ENCODE measurements at regions not wholly inside any gene's neighbourhood (a gene's known extent, or its start where the extent isn't known, plus 50 kb on each side); places are given as distances from the start of the nearest gene placed in this dataset.
"Not testable (repeated sequence)": the region's sequence is repeated elsewhere in the genome, so short reads cannot be mapped to it uniquely, and the experiment has no call there.

GRCh38 chr6:92962846-92963245 is 456.5 kb downstream of the EPHA7 start:
- DNase-seq (ENCODE audit: low read depth in 4 of 4, low spot score in 3 of 4) = no peak

DNA sequence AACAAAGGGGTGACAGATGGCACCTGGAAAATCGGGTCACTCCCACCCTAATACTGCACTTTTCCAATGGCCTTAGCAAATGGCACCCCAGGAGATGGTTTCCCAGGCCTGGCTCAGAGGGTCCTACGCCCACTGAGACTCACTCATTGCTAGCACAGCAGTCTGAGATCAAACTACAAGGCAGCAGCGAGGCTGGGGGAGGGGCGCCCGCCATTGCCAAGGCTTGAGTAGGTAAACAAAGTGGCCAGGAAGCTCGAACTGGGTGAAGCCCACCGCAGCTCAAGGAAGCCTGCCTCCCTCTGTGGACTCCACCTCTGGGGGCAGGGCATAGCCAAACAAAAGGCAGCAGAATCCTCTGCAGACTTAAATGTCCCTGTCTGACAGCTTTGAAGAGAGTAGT is 467.2 kb downstream of the EPHA7 start:
- not testable (repeated sequence) for DNase-seq (ENCODE audit: low read depth in 4 of 4, low spot score in 3 of 4)

DNA sequence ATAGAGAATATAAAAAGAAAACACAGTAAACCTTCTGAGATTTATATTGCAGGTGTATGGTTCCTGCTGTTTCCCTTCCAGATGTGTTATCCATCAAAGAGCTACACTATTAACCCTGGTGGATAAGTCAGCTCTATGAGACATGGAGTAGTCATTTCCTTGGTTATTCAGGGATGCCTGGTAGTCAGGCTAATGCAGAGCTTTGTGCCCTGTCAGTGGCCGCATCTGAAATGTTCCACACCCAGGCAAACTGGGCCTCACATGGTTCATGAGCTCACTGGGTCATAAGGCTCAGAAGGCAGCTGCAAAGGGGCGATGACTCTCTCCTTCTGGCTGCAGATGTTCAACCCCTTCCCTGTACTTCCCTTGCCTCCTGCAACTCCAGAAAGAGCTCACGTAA is 473.6 kb downstream of the EPHA7 start:
- no peak for DNase-seq (ENCODE audit: low read depth in 4 of 4, low spot score in 3 of 4)

- DNase-seq (ENCODE audit: low read depth in 4 of 4, low spot score in 3 of 4) = no peak
These were observed 475.2 kb downstream of the EPHA7 start for GRCh38 chr6:92944132-92944531.

- DNase-seq (ENCODE audit: low read depth in 4 of 4, low spot score in 3 of 4) = no peak
These were observed 476.8 kb downstream of the EPHA7 start for GRCh38 chr6:92942549-92942948.

DNA sequence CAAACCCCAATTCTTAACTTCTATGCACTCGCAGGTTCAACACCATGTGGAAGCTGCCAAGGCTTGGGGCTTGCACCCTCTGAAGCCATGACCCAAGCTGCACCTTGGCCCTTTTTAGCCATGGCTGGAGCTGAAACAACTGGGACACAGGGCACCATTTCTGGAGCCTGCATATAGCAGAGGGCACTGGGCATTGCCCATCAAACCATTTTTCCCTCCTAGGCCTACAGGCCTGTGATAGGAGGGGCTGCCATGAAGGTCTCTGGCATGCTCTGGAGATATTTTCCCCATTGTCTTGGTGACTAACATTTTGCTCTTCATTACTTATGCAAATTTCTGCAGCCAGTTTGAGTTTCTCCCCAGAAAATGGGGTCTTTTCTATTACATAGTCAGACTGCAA is 484.7 kb downstream of the EPHA7 start:
- DNase-seq (ENCODE audit: low read depth in 4 of 4, low spot score in 3 of 4) = no peak

DNA sequence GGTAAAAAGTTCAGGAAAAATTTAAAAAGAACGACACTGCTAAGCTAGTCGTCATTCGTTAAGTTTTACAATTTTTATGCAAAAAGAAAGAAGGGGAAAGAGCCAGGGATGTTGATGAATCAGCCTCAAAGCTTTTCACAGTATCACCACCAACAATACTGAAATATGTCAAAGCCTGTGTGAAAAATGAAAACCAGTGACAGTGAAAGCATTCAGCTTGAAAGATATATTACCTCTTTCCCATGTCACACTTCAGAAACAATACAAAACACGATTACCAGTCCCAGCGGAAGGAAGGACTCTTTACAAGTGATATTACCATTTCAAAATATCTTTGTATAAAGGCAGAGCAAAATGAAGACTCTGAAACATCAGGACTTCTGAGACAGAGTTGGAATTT is 489.2 kb downstream of the EPHA7 start:
- no peak for DNase-seq (ENCODE audit: low read depth in 4 of 4, low spot score in 3 of 4)

GRCh38 chr6:92922216-92922806 is 497.0 kb downstream of the EPHA7 start:
- DNase-seq (ENCODE audit: low read depth in 4 of 4, low spot score in 3 of 4) = no peak

DNA sequence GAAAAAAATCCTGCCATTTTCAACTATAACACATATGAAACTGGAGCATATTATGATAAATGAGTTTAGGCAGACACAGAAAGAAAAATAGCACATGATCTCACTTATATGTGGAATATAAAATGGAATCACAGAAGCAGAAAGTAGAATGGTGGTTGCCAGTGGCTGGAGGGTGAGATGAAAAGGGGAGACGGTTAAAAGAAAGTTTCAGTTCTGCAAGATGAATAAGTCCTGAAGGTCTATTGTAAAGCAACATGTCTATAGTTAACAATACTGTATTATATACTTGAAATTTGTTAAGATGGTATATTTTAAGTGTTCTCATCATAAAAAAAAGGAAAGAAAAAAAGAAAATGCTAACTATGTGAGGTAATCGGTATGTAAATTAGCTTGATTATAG is 503.9 kb downstream of the EPHA7 start:
- no peak for DNase-seq (ENCODE audit: low read depth in 4 of 4, low spot score in 3 of 4)

- DNase-seq (ENCODE audit: low read depth in 4 of 4, low spot score in 3 of 4) = no peak
These were observed 508.1 kb downstream of the EPHA7 start for GRCh38 chr6:92911301-92911700.

DNA sequence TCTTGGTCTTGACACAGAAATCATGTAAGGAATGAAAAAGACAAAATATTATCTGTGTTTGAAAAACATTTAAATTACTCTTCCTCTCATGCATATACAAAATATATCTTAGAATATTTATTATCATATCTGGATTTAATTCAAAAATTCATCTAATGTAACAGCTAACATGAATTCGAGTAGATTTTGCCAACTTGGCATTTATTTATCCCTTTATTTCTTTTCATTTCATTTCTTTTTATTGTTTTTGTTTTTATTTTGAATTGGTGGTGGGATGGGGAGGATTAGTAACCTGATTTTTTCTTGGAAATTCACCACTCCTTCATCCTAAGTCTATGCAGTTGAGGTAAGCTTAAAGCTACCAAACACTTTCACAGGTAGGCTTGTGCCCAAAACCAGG is 508.7 kb downstream of the EPHA7 start:
- DNase-seq (ENCODE audit: low read depth in 4 of 4, low spot score in 3 of 4) = no peak

DNA sequence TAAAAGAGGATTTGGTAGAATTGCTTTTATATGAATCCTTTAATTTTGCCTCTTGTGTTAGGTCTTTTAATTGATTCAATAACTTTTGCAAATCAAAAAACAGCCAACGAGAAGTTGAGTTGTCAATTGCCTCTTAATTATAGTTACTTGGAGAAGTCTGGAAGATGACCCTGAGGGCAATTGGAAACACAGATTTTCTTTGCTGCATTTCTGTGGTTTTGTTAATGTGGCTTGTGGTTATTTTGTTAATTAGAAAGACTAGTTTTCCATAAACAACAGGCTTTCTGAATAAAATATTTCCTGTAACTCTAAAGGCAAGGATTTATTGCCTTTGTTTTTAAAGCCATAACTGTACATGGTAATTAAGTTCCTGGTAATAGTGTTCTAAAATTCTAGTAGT is 513.0 kb downstream of the EPHA7 start:
- DNase-seq (ENCODE audit: low read depth in 4 of 4, low spot score in 3 of 4) = no peak

GRCh38 chr6:92893741-92894140 is 525.6 kb downstream of the EPHA7 start:
- DNase-seq (ENCODE audit: low read depth in 4 of 4, low spot score in 3 of 4) = no peak

- DNase-seq (ENCODE audit: low read depth in 4 of 4, low spot score in 3 of 4) = no peak
These were observed 526.7 kb downstream of the EPHA7 start for GRCh38 chr6:92892626-92893170.

DNA sequence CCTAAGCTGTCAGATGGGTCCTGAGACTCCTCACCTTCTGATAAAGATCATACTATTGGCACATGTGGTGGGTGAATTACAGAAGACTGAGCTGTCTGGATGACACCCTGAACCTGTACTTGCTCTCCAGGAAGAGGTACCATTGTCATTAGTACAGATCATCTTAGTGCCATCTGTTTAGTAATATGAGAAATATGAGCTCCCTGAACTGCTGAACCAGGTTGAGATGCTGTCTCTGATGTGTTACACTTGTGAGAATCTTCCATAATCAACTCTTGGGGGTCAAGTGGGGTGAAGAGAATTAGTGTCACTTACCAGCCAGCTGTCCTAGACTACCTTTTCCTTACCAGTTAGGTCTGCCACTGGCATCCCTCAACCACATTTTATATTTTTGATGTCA is 531.0 kb downstream of the EPHA7 start:
- DNase-seq (ENCODE audit: low read depth in 4 of 4, low spot score in 3 of 4) = no peak

GRCh38 chr6:92887871-92888270 is 531.5 kb downstream of the EPHA7 start:
- no peak for DNase-seq (ENCODE audit: low read depth in 4 of 4, low spot score in 3 of 4)

DNA sequence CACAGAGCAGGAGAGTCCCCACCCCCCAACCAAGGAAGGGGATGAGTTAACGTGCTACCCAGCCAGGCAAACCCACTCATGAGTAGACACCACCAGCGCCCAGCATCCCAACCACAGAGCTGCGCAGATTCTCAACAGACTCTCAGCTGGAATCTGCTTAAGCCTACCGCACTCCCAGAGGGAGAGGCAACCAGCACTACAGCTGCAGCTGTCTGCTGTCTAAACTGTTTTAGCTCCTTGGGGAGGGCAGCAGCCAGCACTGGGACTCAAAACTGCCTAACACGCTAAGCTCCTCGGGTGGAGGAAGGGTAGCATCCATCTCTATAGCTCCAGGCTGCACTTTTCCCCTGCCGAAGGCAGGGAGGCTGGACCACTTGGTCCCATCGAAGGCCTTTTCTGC is 539.8 kb downstream of the EPHA7 start:
- no peak for DNase-seq (ENCODE audit: low read depth in 4 of 4, low spot score in 3 of 4)

GRCh38 chr6:92864966-92865555 is 554.3 kb downstream of the EPHA7 start:
- DNase-seq (ENCODE audit: low read depth in 4 of 4, low spot score in 3 of 4) = no peak

DNA sequence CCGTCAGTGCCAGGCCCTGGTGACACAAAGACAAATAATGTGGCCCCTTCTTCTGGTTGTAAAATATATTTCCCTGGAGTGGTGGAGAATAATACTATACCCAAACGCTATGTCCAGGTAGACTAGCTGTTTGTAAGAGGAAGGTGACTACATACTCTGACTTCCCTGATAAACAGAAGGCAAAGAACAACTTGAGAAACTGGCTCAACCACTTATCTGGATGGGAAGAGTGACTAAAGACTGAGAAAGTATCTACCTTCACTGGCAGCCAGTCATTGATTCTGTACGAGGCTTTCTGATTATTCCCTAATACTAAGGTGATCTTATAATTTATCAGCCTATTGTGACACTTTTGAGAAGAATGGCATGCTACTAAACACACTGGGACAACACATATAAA is 569.7 kb downstream of the EPHA7 start:
- DNase-seq (ENCODE audit: low read depth in 4 of 4, low spot score in 3 of 4) = no peak

DNA sequence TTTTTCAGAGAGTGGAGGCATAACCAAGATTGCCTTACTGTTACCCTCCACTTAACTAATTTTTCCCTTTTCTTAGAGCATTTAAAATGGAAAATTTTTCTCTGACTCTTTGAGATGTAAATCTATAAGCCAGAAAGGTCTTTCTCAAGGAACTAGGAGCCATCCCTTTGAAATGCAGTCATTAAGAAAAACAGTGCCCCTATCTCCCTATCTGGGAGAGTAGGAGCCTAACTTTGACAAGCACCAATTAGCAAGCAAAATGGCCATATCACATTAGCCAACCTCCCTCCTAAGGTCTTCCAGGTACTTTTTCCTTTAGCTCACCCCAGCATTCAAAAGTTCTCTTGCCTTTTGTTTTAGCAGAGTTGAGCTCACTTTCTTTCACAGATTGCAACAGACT is 570.5 kb downstream of the EPHA7 start:
- DNase-seq (ENCODE audit: low read depth in 4 of 4, low spot score in 3 of 4) = no peak

GRCh38 chr6:92848459-92848858 is 570.9 kb downstream of the EPHA7 start:
- no peak for DNase-seq (ENCODE audit: low read depth in 4 of 4, low spot score in 3 of 4)

- DNase-seq (ENCODE audit: low read depth in 4 of 4, low spot score in 3 of 4) = no peak
These were observed 571.4 kb downstream of the EPHA7 start for GRCh38 chr6:92847988-92848387.
